ENCODE measurements at regions not wholly inside any gene's neighbourhood (a gene's known extent, or its start where the extent isn't known, plus 50 kb on each side); places are given as distances from the start of the nearest gene placed in this dataset.

DNA sequence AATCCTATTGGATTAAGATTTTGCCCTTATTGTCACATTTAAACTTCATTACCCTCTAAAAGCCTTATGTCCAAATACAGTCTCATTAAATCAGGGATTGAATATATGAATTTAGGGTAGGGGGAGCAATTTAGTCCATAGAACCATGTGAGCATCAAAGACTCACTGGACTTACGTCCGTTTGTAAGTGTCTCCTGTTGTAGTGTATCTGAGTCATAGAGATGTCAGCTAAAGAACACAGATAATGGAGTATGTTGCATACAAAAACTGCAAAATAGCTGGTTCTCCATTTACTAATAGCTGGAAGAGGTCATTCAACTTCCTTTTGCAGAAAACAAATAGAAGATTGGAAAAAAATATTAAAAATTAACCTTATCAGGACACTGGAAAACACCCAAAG is 599.1 kb upstream of the SOX9 start:
- H3K9me3 ChIP-seq (replicated peaks; ENCODE audit: control insufficient read depth, insufficient read depth, low read length), result no peaks in the 10 kb centered on the region
- no peak overlapping the region for H3K4me3 ChIP-seq (replicated peaks in 1 of 3; ENCODE audit: insufficient read depth in 1 of 3, low read depth in 1 of 3, low read length in 3 of 3)
- no peak overlapping the region for H3K4me2 ChIP-seq (ENCODE audit: insufficient read depth, low read length)
- intact Hi-C loops (cut with micrococcal nuclease) (no loop called here), dilution Hi-C loops (cut with MboI; ENCODE audit: extremely low pct_ligation_motif_present, low sequenced_read_pairs) (no loop called here)
- FAIRE-seq (no peak), DNase-seq (ENCODE audit: low read depth, low spot score) (no peak)
- CTCF ChIA-PET, result no interaction called here
- TF ChIP-seq, protein P1, sequence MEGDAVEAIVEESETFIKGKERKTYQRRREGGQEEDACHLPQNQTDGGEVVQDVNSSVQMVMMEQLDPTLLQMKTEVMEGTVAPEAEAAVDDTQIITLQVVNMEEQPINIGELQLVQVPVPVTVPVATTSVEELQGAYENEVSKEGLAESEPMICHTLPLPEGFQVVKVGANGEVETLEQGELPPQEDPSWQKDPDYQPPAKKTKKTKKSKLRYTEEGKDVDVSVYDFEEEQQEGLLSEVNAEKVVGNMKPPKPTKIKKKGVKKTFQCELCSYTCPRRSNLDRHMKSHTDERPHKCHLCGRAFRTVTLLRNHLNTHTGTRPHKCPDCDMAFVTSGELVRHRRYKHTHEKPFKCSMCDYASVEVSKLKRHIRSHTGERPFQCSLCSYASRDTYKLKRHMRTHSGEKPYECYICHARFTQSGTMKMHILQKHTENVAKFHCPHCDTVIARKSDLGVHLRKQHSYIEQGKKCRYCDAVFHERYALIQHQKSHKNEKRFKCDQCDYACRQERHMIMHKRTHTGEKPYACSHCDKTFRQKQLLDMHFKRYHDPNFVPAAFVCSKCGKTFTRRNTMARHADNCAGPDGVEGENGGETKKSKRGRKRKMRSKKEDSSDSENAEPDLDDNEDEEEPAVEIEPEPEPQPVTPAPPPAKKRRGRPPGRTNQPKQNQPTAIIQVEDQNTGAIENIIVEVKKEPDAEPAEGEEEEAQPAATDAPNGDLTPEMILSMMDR (IDR thresholded peaks at IDR 0.05; ENCODE audit: extremely low read depth in 1 of 2, insufficient read depth in 1 of 2, low read depth in 1 of 2, low read length in 2 of 2), result no peak
- TF ChIP-seq, protein P2, sequence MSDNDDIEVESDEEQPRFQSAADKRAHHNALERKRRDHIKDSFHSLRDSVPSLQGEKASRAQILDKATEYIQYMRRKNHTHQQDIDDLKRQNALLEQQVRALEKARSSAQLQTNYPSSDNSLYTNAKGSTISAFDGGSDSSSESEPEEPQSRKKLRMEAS (IDR thresholded peaks at IDR 0.05; ENCODE audit: insufficient read depth, insufficient read length), result no peak
- no peak for TF ChIP-seq POLR2AphosphoS5 (IDR thresholded peaks at IDR 0.05; ENCODE audit: insufficient read depth, low read depth, low read length)
- no peak for TF ChIP-seq EZH2 (IDR thresholded peaks at IDR 0.05; ENCODE audit: borderline replicate concordance, low read depth, low read length, severe bottlenecking)
- TF ChIP-seq FOS (IDR thresholded peaks at IDR 0.05; ENCODE audit: borderline replicate concordance, insufficient read depth, low read length), result no peak
- no peak for TF ChIP-seq GATA2 (IDR thresholded peaks at IDR 0.05; ENCODE audit: insufficient read depth, insufficient read length, low read depth, low read length)
- TF ChIP-seq POLR2A (IDR thresholded peaks at IDR 0.05; ENCODE audit: low read depth, low read length), result no peak
- no peaks in the 10 kb centered on the region for H4K20me1 ChIP-seq (replicated peaks; ENCODE audit: control insufficient read depth, extremely low read depth, insufficient read depth, low read length)
- no peak overlapping the region for H3K27ac ChIP-seq (ENCODE audit: insufficient read depth, low read depth, low read length)
- POLR2A ChIA-PET, result no interaction called here
- no peak overlapping the region for H3K9ac ChIP-seq (replicated peaks; ENCODE audit: extremely low read depth, insufficient read depth, low read length)
- no peak overlapping the region for H2AFZ ChIP-seq (ENCODE audit: low read depth, low read length)
- no peaks in the 10 kb centered on the region for H3K27me3 ChIP-seq (ENCODE audit: control insufficient read depth in 2 of 2, insufficient read depth in 2 of 2, low read length in 2 of 2)
- no peaks in the 10 kb centered on the region for H3K79me2 ChIP-seq (ENCODE audit: control insufficient read depth, insufficient read depth, low read length)
- H3K36me3 ChIP-seq (ENCODE audit: control insufficient read depth in 2 of 2, extremely low read depth in 1 of 2, insufficient read depth in 2 of 2, low read length in 2 of 2), result no peaks in the 10 kb centered on the region
- H3K9me1 ChIP-seq (replicated peaks; ENCODE audit: control insufficient read depth, extremely low read depth, insufficient read depth, low read length), result no peaks in the 10 kb centered on the region
- no TSS peak for BruUV-seq (replicated peaks)
- no peaks in the 10 kb centered on the region for H3K4me1 ChIP-seq (ENCODE audit: control insufficient read depth, extremely low read depth, insufficient read depth, low read length)

All from endothelial cell of umbilical vein (primary cell).